Activated T-helper 1 cell treated with anti-CD3 and anti-CD28 coated beads, Interleukin-12 subunit alpha, Interleukin-12 subunit beta, Interleukin-2, Interleukin-4 antibody, amounts not matched to agents 30 ng/mL and 10 ng/mL and 1 ng/mL, durations not matched to agents 14 hours and 24 hours and 36 hours (primary cell): ENCODE measurements at regions not wholly inside any gene's neighbourhood (a gene's known extent, or its start where the extent isn't known, plus 50 kb on each side); places are given as distances from the start of the nearest gene placed in this dataset.

Experiments
- DNase-seq: peaks from one replicate; pipeline ENCODE4 v3.0.0; 2021; ENCODE audit warnings: low spot score
- H3K27ac Mint-ChIP-seq: one replicate; pipeline ENCODE4 v1.8.0; 2021; ENCODE audit warnings: mild to moderate bottlenecking, mixed read lengths
- H3K27me3 Mint-ChIP-seq: one replicate; pipeline ENCODE4 v1.8.0; 2022; ENCODE audit warnings: mild to moderate bottlenecking, moderate library complexity, mixed read lengths; ENCODE audit not compliant: insufficient read depth
- H3K36me3 Mint-ChIP-seq: one replicate; pipeline ENCODE4 v1.8.0; 2021; ENCODE audit warnings: low read depth, mixed read lengths
- H3K4me1 Mint-ChIP-seq: one replicate; pipeline ENCODE4 v1.8.0; 2021; ENCODE audit warnings: low read depth, mixed read lengths
- H3K4me3 Mint-ChIP-seq: one replicate; pipeline ENCODE4 v1.8.0; 2021; ENCODE audit warnings: mild to moderate bottlenecking, moderate library complexity, mixed read lengths
- H3K9me3 Mint-ChIP-seq: one replicate; pipeline ENCODE4 v1.8.0; 2021; ENCODE audit warnings: mixed read lengths
- intact Hi-C: fragments of 100-400 bp; cut with micrococcal nuclease; formaldehyde crosslinking; loops from one replicate; pipeline ENCODE4 v1.15.1; 2024

DNA sequence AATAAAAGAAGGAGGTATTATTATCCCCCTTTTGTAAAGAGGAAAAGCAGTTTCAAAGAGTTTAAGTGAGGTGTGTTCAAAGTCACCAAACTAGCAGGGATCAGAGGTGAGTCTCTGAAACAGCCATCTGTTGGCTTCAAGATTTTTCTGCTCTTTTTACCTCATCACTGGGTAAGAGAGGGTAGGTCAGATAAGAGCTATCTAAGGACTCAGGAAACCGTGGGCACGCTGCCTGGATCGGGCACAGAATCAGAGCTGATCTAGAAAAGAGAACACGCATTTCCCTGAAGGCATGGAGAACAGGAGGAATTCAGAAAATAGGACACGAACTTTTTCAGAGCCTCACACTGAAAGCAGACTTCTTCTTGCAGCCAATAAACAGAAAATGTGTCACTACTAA is 65.8 kb upstream of the LY86 start:
- no peak for DNase-seq
- Mint-ChIP-seq H3K27me3 (peaks cover 76% of the 10 kb centered on the region), H3K4me3 (no peak overlapping the region), H3K27ac (no peak overlapping the region), H3K9me3 (no peaks in the 10 kb centered on the region), H3K4me1 (no peaks in the 10 kb centered on the region), H3K36me3 (no peaks in the 10 kb centered on the region)
- intact Hi-C loops = no loop called here

DNA sequence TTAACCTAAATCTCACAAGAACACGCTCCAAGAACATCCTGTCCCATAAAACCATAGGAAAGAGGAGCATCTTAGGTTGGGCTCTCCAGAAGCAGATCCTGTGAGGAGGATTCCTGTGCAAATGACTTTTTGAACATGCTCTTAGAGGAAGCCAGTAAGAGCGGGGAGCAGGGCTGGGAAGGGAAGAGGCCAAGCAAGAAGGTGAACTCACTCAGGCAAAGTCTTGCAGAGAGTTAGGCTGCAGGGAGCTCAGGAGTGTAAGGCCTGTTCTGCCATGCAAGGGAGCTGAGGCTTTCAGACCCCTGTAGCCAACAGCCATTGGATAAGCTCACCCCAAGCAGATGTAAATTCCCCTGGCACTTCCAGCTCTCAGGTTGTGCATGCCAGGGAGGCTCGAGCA is 63.6 kb upstream of the LY86 start:
- no peaks in the 10 kb centered on the region for H3K36me3 Mint-ChIP-seq
- H3K27me3 Mint-ChIP-seq = peaks cover 70% of the 10 kb centered on the region
- no peaks in the 10 kb centered on the region for H3K4me1 Mint-ChIP-seq
- H3K4me3 Mint-ChIP-seq = no peak overlapping the region
- DNase-seq = no peak
- intact Hi-C loops = no loop called here
- H3K27ac Mint-ChIP-seq = no peak overlapping the region
- H3K9me3 Mint-ChIP-seq = no peaks in the 10 kb centered on the region

DNA sequence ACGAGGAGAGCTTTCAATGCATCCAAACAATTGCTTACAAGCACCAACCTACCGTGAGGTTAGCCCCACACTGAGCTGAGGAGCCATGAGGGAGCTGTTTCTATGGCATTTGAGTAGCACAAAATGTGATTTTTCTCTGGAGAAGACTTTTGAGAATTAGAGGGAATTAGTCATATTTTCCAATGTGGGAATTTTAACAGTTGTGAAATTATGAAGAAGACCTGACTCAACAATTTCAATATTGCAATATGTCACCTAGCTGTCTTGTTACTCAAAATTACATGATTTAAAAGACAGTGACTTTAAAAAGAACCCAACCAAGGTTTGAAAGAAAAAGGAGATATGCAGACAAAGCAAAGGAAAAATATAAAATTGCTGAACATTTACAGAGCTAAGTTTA is 62.6 kb upstream of the LY86 start:
- intact Hi-C loops = no loop called here
- H3K36me3 Mint-ChIP-seq = no peaks in the 10 kb centered on the region
- no peak overlapping the region for H3K4me3 Mint-ChIP-seq
- H3K9me3 Mint-ChIP-seq = no peaks in the 10 kb centered on the region
- H3K27me3 Mint-ChIP-seq = peaks cover 68% of the 10 kb centered on the region
- H3K4me1 Mint-ChIP-seq = no peaks in the 10 kb centered on the region
- DNase-seq = no peak
- no peak overlapping the region for H3K27ac Mint-ChIP-seq

DNA sequence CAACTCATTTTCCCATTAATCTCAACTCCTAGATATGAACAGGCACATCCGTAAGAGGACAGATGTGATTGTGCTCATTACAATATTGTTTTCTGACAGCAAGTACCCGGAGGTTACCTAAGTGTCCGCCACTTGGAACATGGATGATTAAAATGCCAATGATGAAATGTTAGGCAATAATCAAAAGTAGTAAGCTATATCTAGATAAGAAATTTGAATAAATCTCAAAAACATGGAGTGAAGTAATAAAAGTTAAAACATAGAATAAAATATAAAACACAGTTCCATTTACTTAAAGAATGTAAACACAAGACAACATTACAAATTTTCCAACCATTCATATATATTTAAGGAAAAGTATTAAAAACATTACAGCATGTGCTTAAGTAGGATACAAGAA is 59.2 kb upstream of the LY86 start:
- no peaks in the 10 kb centered on the region for H3K4me1 Mint-ChIP-seq
- intact Hi-C loops = no loop called here
- no peak overlapping the region for H3K4me3 Mint-ChIP-seq
- no peak for DNase-seq
- H3K27me3 Mint-ChIP-seq = peaks cover 70% of the 10 kb centered on the region
- H3K9me3 Mint-ChIP-seq = no peaks in the 10 kb centered on the region
- no peaks in the 10 kb centered on the region for H3K36me3 Mint-ChIP-seq
- H3K27ac Mint-ChIP-seq = no peak overlapping the region

DNA sequence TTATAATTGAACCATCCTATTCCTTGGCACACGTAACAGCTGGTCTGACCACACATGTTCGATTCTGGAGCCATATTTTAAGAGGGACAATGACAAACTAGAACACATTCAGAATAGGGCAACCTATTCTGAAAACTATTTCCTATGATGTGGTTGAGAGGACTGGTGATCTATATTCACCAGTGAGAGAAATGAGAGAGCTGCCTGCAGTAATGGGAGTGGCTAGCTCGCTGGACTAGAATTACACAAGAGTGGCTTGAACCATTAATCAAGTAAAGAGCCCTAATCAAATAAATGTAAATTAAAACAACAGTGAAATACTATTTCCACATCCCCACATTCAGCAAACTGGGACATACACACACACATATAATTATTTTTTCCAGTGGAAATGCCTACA is 55.3 kb upstream of the LY86 start:
- peaks cover 56% of the 10 kb centered on the region for H3K27me3 Mint-ChIP-seq

DNA sequence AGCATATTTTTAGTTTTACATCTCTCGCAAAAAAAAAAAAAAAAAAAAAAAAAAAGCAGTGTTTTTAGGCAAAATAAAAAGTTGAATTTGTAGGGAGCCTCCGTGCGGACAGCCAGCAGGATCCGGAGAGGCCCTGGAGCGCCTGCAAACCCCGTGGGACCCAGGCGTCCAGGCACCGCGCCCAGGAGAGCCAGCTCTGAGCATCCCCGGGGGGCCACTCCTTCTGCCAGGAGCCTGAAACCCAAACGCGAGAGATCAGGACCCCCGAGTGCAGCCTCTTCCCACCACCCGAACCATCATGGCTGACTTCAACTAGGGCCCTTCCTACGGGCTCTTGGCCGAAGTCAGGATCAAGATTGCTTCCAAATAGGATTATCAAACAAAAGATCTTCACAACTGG is 54.1 kb upstream of the LY86 start:
- H3K36me3 Mint-ChIP-seq = no peaks in the 10 kb centered on the region
- H3K27me3 Mint-ChIP-seq = peaks cover 59% of the 10 kb centered on the region
- peaks cover 6% of the 10 kb centered on the region for H3K4me1 Mint-ChIP-seq
- H3K4me3 Mint-ChIP-seq = no peak overlapping the region
- no peak overlapping the region for H3K27ac Mint-ChIP-seq
- DNase-seq = no peak
- intact Hi-C loops = no loop called here
- H3K9me3 Mint-ChIP-seq = no peaks in the 10 kb centered on the region

More for the DNA sequence above, 55.3 kb upstream of the LY86 start:
- Mint-ChIP-seq H3K4me3 (no peak overlapping the region), H3K27ac (no peak overlapping the region), H3K9me3 (no peaks in the 10 kb centered on the region), H3K36me3 (no peaks in the 10 kb centered on the region), H3K4me1 (peaks cover 1% of the 10 kb centered on the region)
- no peak for DNase-seq
- intact Hi-C loops = no loop called here

DNA sequence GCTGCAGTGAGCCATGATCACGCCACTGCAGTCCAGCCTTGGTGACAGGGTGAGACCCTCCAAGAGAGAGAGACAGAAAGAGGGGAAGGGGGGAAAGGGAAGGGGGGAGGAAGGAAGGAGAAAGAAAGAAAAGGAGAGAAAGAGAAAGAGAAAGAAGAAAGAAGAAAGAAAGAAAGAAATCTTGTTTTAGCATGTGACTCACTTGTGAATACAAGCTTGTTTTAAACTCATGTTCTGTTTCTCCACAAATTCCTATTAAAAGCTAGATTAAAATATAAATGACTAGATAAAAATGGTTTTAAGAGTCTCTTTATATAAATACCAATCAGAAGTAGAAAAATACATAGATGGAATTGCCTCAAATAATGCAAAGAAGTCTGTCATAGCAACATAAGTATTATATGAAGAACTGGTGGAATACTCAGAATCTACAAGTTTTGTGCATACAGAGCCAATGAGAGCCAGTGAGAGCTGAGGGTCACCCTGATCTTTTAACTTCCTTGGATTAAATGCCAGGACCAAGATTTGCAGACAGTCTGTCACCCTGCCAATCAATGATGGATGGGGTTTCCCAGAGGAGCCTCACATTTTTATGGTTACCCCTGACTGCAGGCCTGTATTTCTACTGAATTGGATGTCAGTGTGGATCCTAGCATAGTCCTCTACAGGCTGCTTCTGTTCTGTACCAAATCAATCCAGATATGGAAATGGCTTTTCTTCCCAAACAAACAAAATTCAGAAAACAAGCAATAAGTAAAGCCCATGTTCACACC is 50.8 kb upstream of the LY86 start:
- no peaks in the 10 kb centered on the region for H3K9me3 Mint-ChIP-seq
- peaks cover 6% of the 10 kb centered on the region for H3K4me1 Mint-ChIP-seq
- H3K36me3 Mint-ChIP-seq = no peaks in the 10 kb centered on the region
- H3K4me3 Mint-ChIP-seq = no peak overlapping the region
- intact Hi-C loops = no loop called here
- no peak for DNase-seq
- H3K27me3 Mint-ChIP-seq = peaks cover 50% of the 10 kb centered on the region
- H3K27ac Mint-ChIP-seq = no peak overlapping the region

DNA sequence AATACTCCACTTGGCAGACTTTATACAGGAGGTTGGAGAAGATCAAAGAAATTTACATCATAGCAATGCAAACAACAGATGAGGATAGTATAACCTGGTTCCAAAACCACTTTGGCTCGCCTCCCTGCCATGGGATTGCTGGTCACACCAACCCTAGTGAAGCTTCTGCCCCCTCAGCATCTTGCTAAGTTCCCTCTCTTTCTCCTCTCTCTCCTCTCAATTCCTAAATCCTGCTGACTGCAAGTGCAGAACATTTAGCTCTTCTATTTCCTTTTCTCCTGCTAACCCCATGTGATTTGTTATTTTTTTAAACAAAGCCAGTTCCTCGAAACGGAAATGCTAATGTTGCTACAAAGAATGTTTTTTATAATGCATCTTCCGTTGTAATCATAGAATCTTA is 50.3 kb upstream of the LY86 start:
- no peaks in the 10 kb centered on the region for H3K9me3 Mint-ChIP-seq
- no peak overlapping the region for H3K4me3 Mint-ChIP-seq
- intact Hi-C loops = no loop called here
- peaks cover 51% of the 10 kb centered on the region for H3K27me3 Mint-ChIP-seq
- no peak for DNase-seq
- H3K4me1 Mint-ChIP-seq = peaks cover 6% of the 10 kb centered on the region
- H3K27ac Mint-ChIP-seq = no peak overlapping the region
- H3K36me3 Mint-ChIP-seq = no peaks in the 10 kb centered on the region
